HEK293T (cell line): ENCODE measurements at regions not wholly inside any gene's neighbourhood (a gene's known extent, or its start where the extent isn't known, plus 50 kb on each side); places are given as distances from the start of the nearest gene placed in this dataset.

Source experiments
- CTCF ChIA-PET: fragments of 350-600 bp; formaldehyde crosslinking; extraction: SDS; loops from one replicate; lab custom pipeline; 2021; ENCODE audit warnings: antibody characterized with exemption, inconsistent platforms; lab: Yijun Ruan, JAX
- POLR2A ChIA-PET: fragments of 350-600 bp; formaldehyde crosslinking; extraction: SDS; loops from one replicate; lab custom pipeline; 2020; ENCODE audit warnings: antibody characterized with exemption, inconsistent platforms; lab: Yijun Ruan, JAX
- DNase-seq: peaks from one replicate; pipeline ENCODE4 v3.0.0; 2012; ENCODE audit warnings: mixed read lengths; ENCODE audit errors: extremely low spot score
- ARNT ChIP-seq: fragments of 450-650 bp; IDR thresholded peaks from 2 replicates; pipeline ENCODE4 v1.6.1; 2017; ENCODE audit warnings: mild to moderate bottlenecking
- BHLHE40 ChIP-seq: fragments of 450-650 bp; IDR thresholded peaks from 2 replicates; pipeline ENCODE4 v1.6.1; 2016; ENCODE audit warnings: mild to moderate bottlenecking, moderate library complexity, borderline replicate concordance
- CTBP1 ChIP-seq: fragments of 450-650 bp; IDR thresholded peaks from 2 replicates; pipeline ENCODE4 v1.6.1; 2016; ENCODE audit warnings: borderline replicate concordance
- ELF4 ChIP-seq: fragments of 450-650 bp; IDR thresholded peaks from 2 replicates; pipeline ENCODE4 v1.6.1; 2017; ENCODE audit warnings: antibody characterized with exemption
- FOXA1 ChIP-seq: fragments of 450-650 bp; IDR thresholded peaks from 2 replicates; pipeline ENCODE4 v1.6.1; 2016; ENCODE audit warnings: mild to moderate bottlenecking
- FOXM1 ChIP-seq: fragments of 450-650 bp; IDR thresholded peaks from 2 replicates; pipeline ENCODE4 v1.6.1; 2017; ENCODE audit warnings: mild to moderate bottlenecking, borderline replicate concordance
- HDGF ChIP-seq: fragments of 450-650 bp; IDR thresholded peaks from 2 replicates; pipeline ENCODE4 v1.6.1; 2017; ENCODE audit warnings: antibody characterized with exemption, borderline replicate concordance
- L3MBTL2 ChIP-seq: fragments of 450-650 bp; conservative IDR thresholded peaks from 2 replicates; pipeline ENCODE4 v1.6.1; 2016; ENCODE audit warnings: mild to moderate bottlenecking
- NFRKB ChIP-seq: fragments of 450-650 bp; IDR thresholded peaks from 2 replicates; pipeline ENCODE4 v1.6.1; 2016; ENCODE audit warnings: mild to moderate bottlenecking, moderate library complexity
- PKNOX1 ChIP-seq: fragments of 450-650 bp; IDR thresholded peaks from 2 replicates; pipeline ENCODE4 v1.6.1; 2016
- SP1 ChIP-seq: fragments of 450-650 bp; IDR thresholded peaks from 2 replicates; pipeline ENCODE4 v1.6.1; 2017
- SUZ12 ChIP-seq: fragments of 450-650 bp; IDR thresholded peaks from 2 replicates; pipeline ENCODE4 v1.6.1; 2016; ENCODE audit warnings: mild to moderate bottlenecking
- TARDBP ChIP-seq: fragments of 450-650 bp; IDR thresholded peaks from 2 replicates; pipeline ENCODE4 v1.6.1; 2016
- ZNF384 ChIP-seq: fragments of 450-650 bp; IDR thresholded peaks from 2 replicates; pipeline ENCODE4 v1.6.1; 2016

GRCh38 chr4:20333141-20333715 lies 81.5 kb downstream of the SLIT2 start:
- ChIA-PET POLR2A (no interaction called here), CTCF (no interaction called here)
- TF ChIP-seq SP1 = no peak
- TF ChIP-seq NFRKB = no peak
- no peak for TF ChIP-seq L3MBTL2
- TF ChIP-seq SUZ12 = no peak
- TF ChIP-seq PKNOX1 = no peak
- no peak for DNase-seq

- no peak for TF ChIP-seq FOXM1
- TF ChIP-seq PKNOX1 = peak; percentile 88
- peak; percentile 75 for TF ChIP-seq CTBP1
- DNase-seq = no peak
- ChIA-PET POLR2A (no interaction called here), CTCF (no interaction called here)
Measured at GRCh38 chr4:20337261-20337664, 85.6 kb downstream of the SLIT2 start.

- DNase-seq = no peak
- ChIA-PET CTCF (no interaction called here), POLR2A (no interaction called here)
- peak; percentile 68 for TF ChIP-seq ZNF384
- TF ChIP-seq BHLHE40 = no peak
Measured at GRCh38 chr4:20338841-20339240, 87.1 kb downstream of the SLIT2 start.

GRCh38 chr4:20341134-20341738 lies 89.5 kb downstream of the SLIT2 start:
- CTCF ChIA-PET = no interaction called here

GRCh38 chr4:20347531-20347930 lies 95.8 kb downstream of the SLIT2 start:
- ChIA-PET POLR2A (no interaction called here), CTCF (no interaction called here)
- no peak for DNase-seq
- no peak for TF ChIP-seq ARNT
- TF ChIP-seq FOXM1 = no peak
- TF ChIP-seq SP1 = no peak
- TF ChIP-seq NFRKB = no peak
- no peak for TF ChIP-seq PKNOX1
- no peak for TF ChIP-seq TARDBP
- TF ChIP-seq L3MBTL2 = no peak
- no peak for TF ChIP-seq ELF4

More at GRCh38 chr4:20341134-20341738, 89.5 kb downstream of the SLIT2 start:
- no peak for DNase-seq
- POLR2A ChIA-PET = no interaction called here
- TF ChIP-seq HDGF (no peak), ZNF384 (no peak), TARDBP (no peak), NFRKB (no peak)

GRCh38 chr4:20348411-20348810 lies 96.7 kb downstream of the SLIT2 start:
- ChIA-PET POLR2A (no interaction called here), CTCF (no interaction called here)
- no peak for DNase-seq

GRCh38 chr4:20351360-20352162 lies 99.9 kb downstream of the SLIT2 start:
- POLR2A ChIA-PET = no interaction called here
- CTCF ChIA-PET = no interaction called here
- TF ChIP-seq CTBP1 = no peak
- no peak for TF ChIP-seq FOXA1
- TF ChIP-seq ELF4 = no peak
- TF ChIP-seq FOXM1 = no peak
- no peak for TF ChIP-seq TARDBP

More at GRCh38 chr4:20348411-20348810, 96.7 kb downstream of the SLIT2 start:
- TF ChIP-seq CTBP1 (no peak), BHLHE40 (no peak), HDGF (no peak), ZNF384 (no peak), TARDBP (no peak), L3MBTL2 (no peak)

GRCh38 chr4:20352163-20352431 lies 100.4 kb downstream of the SLIT2 start:
- POLR2A ChIA-PET = no interaction called here
- no peak for DNase-seq

More at GRCh38 chr4:20351360-20352162, 99.9 kb downstream of the SLIT2 start:
- no peak for DNase-seq

More at GRCh38 chr4:20352163-20352431, 100.4 kb downstream of the SLIT2 start:
- CTCF ChIA-PET = no interaction called here
- TF ChIP-seq PKNOX1 (peak; percentile 94), FOXA1 (no peak)
